SK-N-SH treated with all-trans-retinoic acid at 6 μM for 48 hours (cell line): ENCODE measurements at regions not wholly inside any gene's neighbourhood (a gene's known extent, or its start where the extent isn't known, plus 50 kb on each side); places are given as distances from the start of the nearest gene placed in this dataset.

ENCODE experiments used
- ATAC-seq: fragments of 200-7000 bp; cut with Tn5 transposase; 3 replicates; pipeline ENCODE4 v1.9.1; 2020; ENCODE audit warnings: mild to moderate bottlenecking, moderate library complexity
- ARNTL ChIP-seq: fragments of 450-650 bp; formaldehyde crosslinking; IDR thresholded peaks from 2 replicates; pipeline ENCODE4 v1.5.0; 2020; ENCODE audit warnings: low read depth, mild to moderate bottlenecking, moderate library complexity, borderline replicate concordance
- BACH2 ChIP-seq: fragments of 250-450 bp; sonication (Bioruptor Pico); IDR thresholded peaks from 2 replicates; pipeline ENCODE4 v1.9.0; 2021; ENCODE audit warnings: mild to moderate bottlenecking, borderline replicate concordance
- CSDC2 ChIP-seq: fragments of 250-450 bp; sonication (Bioruptor Pico); IDR thresholded peaks from 2 replicates; pipeline ENCODE4 v1.5.0; 2020; ENCODE audit warnings: mild to moderate bottlenecking, moderate library complexity
- ESRRG ChIP-seq: fragments of 250-450 bp; sonication (Bioruptor Pico); IDR thresholded peaks from 2 replicates; pipeline ENCODE4 v1.6.1; 2021; ENCODE audit warnings: mild to moderate bottlenecking
- ISL1 ChIP-seq: fragments of 250-450 bp; sonication (Bioruptor Pico); IDR thresholded peaks from 2 replicates; pipeline ENCODE4 v2.1.2; 2022; ENCODE audit warnings: mild to moderate bottlenecking, moderate library complexity
- PPARA ChIP-seq: fragments of 250-450 bp; sonication (Bioruptor Pico); IDR thresholded peaks from 2 replicates; pipeline ENCODE4 v1.5.0; 2020; ENCODE audit warnings: mild to moderate bottlenecking, borderline replicate concordance
- RARB ChIP-seq: fragments of 250-450 bp; sonication (Bioruptor Pico); IDR thresholded peaks from 2 replicates; pipeline ENCODE4 v1.8.0; 2021; ENCODE audit warnings: mild to moderate bottlenecking, moderate library complexity
- TCF4 ChIP-seq: fragments of 250-450 bp; sonication (Bioruptor Pico); IDR thresholded peaks from 2 replicates; pipeline ENCODE4 v1.8.0; 2021; ENCODE audit warnings: mild to moderate bottlenecking, moderate library complexity, borderline replicate concordance
- TOX ChIP-seq: fragments of 250-450 bp; sonication (Bioruptor Pico); IDR thresholded peaks from 2 replicates; pipeline ENCODE4 v1.8.0; 2021; ENCODE audit warnings: mild to moderate bottlenecking, moderate library complexity, borderline replicate concordance
- ZC3H10 ChIP-seq: fragments of 250-450 bp; sonication (Bioruptor Pico); IDR thresholded peaks from 2 replicates; pipeline ENCODE4 v1.5.1; 2021; ENCODE audit warnings: mild to moderate bottlenecking, moderate library complexity
- ZFP3 ChIP-seq: fragments of 250-450 bp; sonication (Bioruptor Pico); IDR thresholded peaks from 2 replicates; pipeline ENCODE4 v1.5.0; 2020; ENCODE audit warnings: mild to moderate bottlenecking, moderate library complexity
- ZFP30 ChIP-seq: fragments of 450-650 bp; formaldehyde crosslinking; IDR thresholded peaks from 2 replicates; pipeline ENCODE4 v1.5.0; 2022; ENCODE audit warnings: mild to moderate bottlenecking, moderate library complexity
- ZNF565 ChIP-seq: fragments of 450-650 bp; formaldehyde crosslinking; conservative IDR thresholded peaks from 2 replicates; pipeline ENCODE4 v1.5.0; 2020; ENCODE audit warnings: low read depth, mild to moderate bottlenecking, moderate library complexity
- ZNF70 ChIP-seq: fragments of 450-650 bp; formaldehyde crosslinking; IDR thresholded peaks from 2 replicates; pipeline ENCODE4 v1.5.0; 2020; ENCODE audit warnings: mild to moderate bottlenecking, moderate library complexity
- ZNF8 ChIP-seq: fragments of 450-650 bp; formaldehyde crosslinking; IDR thresholded peaks from 2 replicates; pipeline ENCODE4 v1.5.0; 2020; ENCODE audit warnings: mild to moderate bottlenecking, moderate library complexity
- TF ChIP-seq, protein P1 (sequence below): fragments of 250-450 bp; sonication (Bioruptor Pico); IDR thresholded peaks from 2 replicates; pipeline ENCODE4 v1.8.0; 2020; ENCODE audit warnings: mild to moderate bottlenecking, moderate library complexity, borderline replicate concordance
- TF ChIP-seq, protein P2 (sequence below): fragments of 250-450 bp; sonication (Bioruptor Pico); IDR thresholded peaks from 2 replicates; pipeline ENCODE4 v1.5.1; 2021; ENCODE audit warnings: mild to moderate bottlenecking, moderate library complexity
- TF ChIP-seq, protein P3 (sequence below): fragments of 250-450 bp; sonication (Bioruptor Pico); IDR thresholded peaks from 2 replicates; pipeline ENCODE4 v1.5.0; 2020; ENCODE audit warnings: mild to moderate bottlenecking, moderate library complexity

DNA sequence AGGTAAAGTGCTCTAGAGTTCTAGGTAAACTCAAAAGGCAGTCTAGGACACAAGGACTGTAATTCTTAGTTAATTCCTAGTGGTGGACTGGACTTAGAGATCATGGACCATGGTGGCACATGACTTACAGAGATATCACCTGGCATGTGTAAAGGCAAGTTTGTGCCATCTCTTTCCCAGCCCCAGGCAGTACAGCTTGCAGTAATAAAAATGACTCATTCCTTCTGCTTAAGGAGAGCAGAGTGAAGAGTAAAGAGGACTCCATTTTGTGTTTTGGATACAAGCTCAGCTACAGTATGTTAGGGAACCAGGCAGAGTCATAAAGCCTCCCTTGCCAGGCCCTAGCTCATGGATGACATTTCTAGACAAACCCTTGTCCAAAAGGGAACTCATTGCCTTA lies 629.9 kb downstream of the JRKL start:
- ATAC-seq: no peak
- TF ChIP-seq ZNF8 (CRISPR knock-in tag) (no peak), TOX (CRISPR knock-in tag) (no peak), ZC3H10 (CRISPR knock-in tag) (no peak), ZNF565 (CRISPR knock-in tag) (no peak)
- TF ChIP-seq, protein P1, sequence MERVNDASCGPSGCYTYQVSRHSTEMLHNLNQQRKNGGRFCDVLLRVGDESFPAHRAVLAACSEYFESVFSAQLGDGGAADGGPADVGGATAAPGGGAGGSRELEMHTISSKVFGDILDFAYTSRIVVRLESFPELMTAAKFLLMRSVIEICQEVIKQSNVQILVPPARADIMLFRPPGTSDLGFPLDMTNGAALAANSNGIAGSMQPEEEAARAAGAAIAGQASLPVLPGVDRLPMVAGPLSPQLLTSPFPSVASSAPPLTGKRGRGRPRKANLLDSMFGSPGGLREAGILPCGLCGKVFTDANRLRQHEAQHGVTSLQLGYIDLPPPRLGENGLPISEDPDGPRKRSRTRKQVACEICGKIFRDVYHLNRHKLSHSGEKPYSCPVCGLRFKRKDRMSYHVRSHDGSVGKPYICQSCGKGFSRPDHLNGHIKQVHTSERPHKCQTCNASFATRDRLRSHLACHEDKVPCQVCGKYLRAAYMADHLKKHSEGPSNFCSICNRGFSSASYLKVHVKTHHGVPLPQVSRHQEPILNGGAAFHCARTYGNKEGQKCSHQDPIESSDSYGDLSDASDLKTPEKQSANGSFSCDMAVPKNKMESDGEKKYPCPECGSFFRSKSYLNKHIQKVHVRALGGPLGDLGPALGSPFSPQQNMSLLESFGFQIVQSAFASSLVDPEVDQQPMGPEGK (CRISPR knock-in tag): no peak

DNA sequence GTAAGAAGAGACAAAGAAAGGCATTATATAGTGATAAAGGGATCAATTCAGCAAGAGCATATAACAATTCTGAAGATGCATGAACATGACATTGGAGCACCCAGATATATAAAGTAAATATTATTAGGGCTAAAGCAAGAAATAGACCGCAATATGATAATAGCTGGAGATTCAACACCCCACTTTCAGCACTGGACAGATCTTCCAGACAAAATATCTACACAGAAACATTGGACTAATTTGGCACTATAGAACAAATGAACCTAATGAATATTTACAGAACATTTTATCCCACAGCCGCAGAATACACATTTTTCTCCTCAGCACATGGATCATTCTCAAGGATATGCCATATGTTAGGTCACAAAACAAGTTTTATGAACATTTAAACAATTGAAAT lies 633.1 kb downstream of the JRKL start:
- ATAC-seq: no peak
- TF ChIP-seq ARNTL (CRISPR knock-in tag): no peak
- TF ChIP-seq, protein P2, sequence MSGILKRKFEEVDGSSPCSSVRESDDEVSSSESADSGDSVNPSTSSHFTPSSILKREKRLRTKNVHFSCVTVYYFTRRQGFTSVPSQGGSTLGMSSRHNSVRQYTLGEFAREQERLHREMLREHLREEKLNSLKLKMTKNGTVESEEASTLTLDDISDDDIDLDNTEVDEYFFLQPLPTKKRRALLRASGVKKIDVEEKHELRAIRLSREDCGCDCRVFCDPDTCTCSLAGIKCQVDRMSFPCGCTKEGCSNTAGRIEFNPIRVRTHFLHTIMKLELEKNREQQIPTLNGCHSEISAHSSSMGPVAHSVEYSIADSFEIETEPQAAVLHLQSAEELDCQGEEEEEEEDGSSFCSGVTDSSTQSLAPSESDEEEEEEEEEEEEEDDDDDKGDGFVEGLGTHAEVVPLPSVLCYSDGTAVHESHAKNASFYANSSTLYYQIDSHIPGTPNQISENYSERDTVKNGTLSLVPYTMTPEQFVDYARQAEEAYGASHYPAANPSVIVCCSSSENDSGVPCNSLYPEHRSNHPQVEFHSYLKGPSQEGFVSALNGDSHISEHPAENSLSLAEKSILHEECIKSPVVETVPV (CRISPR knock-in tag): no peak
- no peak for TF ChIP-seq ZFP3 (CRISPR knock-in tag)
- TF ChIP-seq, all 23 proteins: peak for 0

DNA sequence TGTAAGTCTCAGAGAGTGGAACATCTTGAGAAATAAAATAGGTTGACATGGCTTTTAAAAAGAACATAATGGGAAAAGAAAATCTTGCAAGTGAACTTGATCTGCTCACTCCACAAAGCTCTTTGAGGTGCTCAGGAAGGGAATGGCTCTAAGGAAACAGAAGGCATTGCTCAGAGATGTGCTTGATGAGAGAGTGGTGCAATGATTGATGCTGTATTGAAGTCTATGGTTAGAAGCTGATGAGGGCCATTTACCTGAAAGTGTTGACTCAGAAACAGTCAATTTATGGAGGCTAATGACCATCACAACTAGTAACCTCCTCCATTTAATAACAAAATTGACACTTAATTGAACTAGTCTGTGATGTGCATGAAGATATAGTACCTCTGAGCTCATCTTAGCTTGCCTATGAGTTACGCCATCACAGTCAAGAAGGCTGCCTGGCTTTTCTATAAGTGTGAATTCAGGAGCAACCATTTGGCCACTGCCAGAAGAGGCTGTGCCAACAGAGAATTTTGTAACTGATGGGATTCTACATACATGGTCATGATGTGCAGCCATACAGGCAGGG lies 639.1 kb downstream of the JRKL start:
- ATAC-seq: no peak
- TF ChIP-seq ZNF565 (CRISPR knock-in tag) (no peak), ISL1 (no peak), ESRRG (CRISPR knock-in tag) (no peak), ZC3H10 (CRISPR knock-in tag) (no peak), ARNTL (CRISPR knock-in tag) (no peak)
- TF ChIP-seq, protein P3, sequence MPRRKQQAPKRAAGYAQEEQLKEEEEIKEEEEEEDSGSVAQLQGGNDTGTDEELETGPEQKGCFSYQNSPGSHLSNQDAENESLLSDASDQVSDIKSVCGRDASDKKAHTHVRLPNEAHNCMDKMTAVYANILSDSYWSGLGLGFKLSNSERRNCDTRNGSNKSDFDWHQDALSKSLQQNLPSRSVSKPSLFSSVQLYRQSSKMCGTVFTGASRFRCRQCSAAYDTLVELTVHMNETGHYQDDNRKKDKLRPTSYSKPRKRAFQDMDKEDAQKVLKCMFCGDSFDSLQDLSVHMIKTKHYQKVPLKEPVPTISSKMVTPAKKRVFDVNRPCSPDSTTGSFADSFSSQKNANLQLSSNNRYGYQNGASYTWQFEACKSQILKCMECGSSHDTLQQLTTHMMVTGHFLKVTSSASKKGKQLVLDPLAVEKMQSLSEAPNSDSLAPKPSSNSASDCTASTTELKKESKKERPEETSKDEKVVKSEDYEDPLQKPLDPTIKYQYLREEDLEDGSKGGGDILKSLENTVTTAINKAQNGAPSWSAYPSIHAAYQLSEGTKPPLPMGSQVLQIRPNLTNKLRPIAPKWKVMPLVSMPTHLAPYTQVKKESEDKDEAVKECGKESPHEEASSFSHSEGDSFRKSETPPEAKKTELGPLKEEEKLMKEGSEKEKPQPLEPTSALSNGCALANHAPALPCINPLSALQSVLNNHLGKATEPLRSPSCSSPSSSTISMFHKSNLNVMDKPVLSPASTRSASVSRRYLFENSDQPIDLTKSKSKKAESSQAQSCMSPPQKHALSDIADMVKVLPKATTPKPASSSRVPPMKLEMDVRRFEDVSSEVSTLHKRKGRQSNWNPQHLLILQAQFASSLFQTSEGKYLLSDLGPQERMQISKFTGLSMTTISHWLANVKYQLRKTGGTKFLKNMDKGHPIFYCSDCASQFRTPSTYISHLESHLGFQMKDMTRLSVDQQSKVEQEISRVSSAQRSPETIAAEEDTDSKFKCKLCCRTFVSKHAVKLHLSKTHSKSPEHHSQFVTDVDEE (CRISPR knock-in tag): no peak
- TF ChIP-seq, all 23 proteins: peak for 0

DNA sequence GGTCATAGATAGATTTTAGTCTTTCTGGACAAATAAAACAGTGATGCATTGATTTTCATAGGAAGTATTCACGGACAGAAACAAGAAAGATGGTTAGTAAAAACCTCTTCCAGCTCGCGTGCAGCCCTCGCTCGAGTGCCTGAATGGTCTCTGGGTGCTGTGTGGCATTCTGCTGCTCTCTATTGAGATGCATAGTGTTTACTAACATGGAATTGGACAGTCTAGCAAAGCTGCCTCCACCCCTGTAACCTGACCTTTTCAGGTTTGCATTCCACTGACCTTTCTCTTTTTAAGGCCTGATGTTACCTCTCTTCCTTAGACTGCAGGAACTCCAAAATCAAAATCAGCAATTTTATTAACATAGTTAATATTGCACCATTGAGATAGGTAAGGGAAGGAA lies 643.4 kb downstream of the JRKL start:
- TF ChIP-seq, protein P2 (CRISPR knock-in tag): no peak
- TF ChIP-seq TOX (CRISPR knock-in tag): no peak
- TF ChIP-seq PPARA (CRISPR knock-in tag): no peak
- TF ChIP-seq BACH2 (CRISPR knock-in tag): no peak
- no peak for TF ChIP-seq ZNF70
- no peak for ATAC-seq

DNA sequence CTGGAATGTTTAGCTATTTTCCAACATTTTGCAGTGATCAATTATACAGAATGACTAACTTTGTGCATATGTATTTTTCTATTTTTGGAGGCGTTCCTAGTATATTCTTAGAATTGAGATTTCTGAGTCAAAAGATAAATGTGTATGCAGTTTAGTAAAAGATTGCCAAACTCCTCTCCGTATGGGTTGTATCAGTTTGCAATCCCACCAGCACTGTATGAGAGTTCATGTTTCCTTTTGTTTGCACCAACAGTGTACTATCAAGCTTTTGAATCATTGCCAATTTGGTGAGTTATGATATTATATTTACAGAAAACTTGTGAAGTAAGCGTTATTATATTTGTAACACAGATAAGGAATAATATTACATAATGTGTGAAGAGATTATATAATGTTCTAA lies 658.7 kb downstream of the JRKL start:
- ATAC-seq: no peak

DNA sequence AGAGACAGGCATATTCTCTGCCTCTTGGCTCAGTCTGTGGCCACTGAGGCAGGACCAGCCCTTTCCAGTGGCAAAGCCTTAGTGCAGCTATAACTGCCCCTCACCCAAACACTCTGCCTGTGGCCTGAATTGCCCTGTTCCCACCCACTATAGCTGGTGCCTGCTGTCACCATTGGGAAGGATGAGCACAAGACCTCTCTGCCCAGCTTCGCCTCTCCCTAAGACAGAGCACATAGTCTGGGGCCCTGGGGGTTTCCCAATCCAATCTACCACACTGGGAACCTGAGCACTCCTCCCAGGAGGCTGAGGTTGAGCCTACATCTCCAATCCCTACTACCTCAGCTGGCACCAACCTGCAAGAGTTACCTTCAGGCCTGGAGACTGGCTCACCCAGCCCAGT lies 670.4 kb downstream of the JRKL start:
- ATAC-seq: no peak
- TF ChIP-seq, protein P2 (CRISPR knock-in tag): no peak
- no peak for TF ChIP-seq TOX (CRISPR knock-in tag)
- TF ChIP-seq, protein P1 (CRISPR knock-in tag): no peak
- TF ChIP-seq, all 23 proteins: peak for 0

More for the DNA sequence above, 658.7 kb downstream of the JRKL start:
- TF ChIP-seq RARB (CRISPR knock-in tag) (no peak), TCF4 (CRISPR knock-in tag) (no peak), ZFP30 (CRISPR knock-in tag) (no peak), CSDC2 (CRISPR knock-in tag) (no peak)
